ENCODE measurements at regions not wholly inside any gene's neighbourhood (a gene's known extent, or its start where the extent isn't known, plus 50 kb on each side); places are given as distances from the start of the nearest gene placed in this dataset.

DNA sequence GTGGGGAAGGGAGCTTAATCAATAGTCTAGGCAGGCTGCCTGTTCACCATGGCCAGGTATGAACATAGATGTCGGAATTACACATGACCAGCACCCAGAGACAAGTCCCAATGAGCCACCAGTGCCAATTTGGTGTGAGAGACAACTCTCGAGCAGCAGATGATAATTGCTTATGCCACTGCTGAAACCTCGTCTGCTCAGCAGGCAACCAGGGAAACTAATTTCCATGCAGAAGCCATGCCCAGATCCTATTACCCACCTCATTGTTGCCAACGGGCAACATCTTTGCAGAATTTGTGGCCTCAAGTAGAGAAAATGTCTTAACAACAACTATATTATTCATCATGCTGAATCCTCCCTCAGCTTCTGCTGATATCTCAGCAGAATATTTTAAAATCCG is 84.9 kb downstream of the CGGBP1 start:
- no peak for FAIRE-seq
- TF ChIP-seq, protein P1, sequence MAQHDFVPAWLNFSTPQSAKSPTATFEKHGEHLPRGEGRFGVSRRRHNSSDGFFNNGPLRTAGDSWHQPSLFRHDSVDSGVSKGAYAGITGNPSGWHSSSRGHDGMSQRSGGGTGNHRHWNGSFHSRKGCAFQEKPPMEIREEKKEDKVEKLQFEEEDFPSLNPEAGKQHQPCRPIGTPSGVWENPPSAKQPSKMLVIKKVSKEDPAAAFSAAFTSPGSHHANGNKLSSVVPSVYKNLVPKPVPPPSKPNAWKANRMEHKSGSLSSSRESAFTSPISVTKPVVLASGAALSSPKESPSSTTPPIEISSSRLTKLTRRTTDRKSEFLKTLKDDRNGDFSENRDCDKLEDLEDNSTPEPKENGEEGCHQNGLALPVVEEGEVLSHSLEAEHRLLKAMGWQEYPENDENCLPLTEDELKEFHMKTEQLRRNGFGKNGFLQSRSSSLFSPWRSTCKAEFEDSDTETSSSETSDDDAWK (CRISPR knock-in tag; IDR thresholded peaks at IDR 0.05): no peak
- TF ChIP-seq ZNF772 (CRISPR knock-in tag; IDR thresholded peaks at IDR 0.05) (no peak), FOXM1 (CRISPR knock-in tag; IDR thresholded peaks at IDR 0.05) (no peak), ZNF251 (CRISPR knock-in tag; IDR thresholded peaks at IDR 0.05) (no peak), ZNF782 (CRISPR knock-in tag; IDR thresholded peaks at IDR 0.05; ENCODE audit: borderline replicate concordance) (no peak), ZC3H13 (CRISPR knock-in tag; IDR thresholded peaks at IDR 0.05) (no peak), ONECUT2 (CRISPR knock-in tag; IDR thresholded peaks at IDR 0.05) (no peak), ZEB1 (IDR thresholded peaks at IDR 0.05; ENCODE audit: insufficient replicate concordance, low read depth) (no peak), ZZZ3 (CRISPR knock-in tag; IDR thresholded peaks at IDR 0.05; ENCODE audit: borderline replicate concordance) (no peak), ZNF232 (CRISPR knock-in tag; IDR thresholded peaks at IDR 0.05; ENCODE audit: borderline replicate concordance) (no peak), GATA4 (IDR thresholded peaks at IDR 0.05; ENCODE audit: borderline replicate concordance, low read depth) (no peak)
- TF ChIP-seq, protein P2, sequence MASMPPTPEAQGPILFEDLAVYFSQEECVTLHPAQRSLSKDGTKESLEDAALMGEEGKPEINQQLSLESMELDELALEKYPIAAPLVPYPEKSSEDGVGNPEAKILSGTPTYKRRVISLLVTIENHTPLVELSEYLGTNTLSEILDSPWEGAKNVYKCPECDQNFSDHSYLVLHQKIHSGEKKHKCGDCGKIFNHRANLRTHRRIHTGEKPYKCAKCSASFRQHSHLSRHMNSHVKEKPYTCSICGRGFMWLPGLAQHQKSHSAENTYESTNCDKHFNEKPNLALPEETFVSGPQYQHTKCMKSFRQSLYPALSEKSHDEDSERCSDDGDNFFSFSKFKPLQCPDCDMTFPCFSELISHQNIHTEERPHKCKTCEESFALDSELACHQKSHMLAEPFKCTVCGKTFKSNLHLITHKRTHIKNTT (CRISPR knock-in tag; IDR thresholded peaks at IDR 0.05): no peak
- TF ChIP-seq, protein P3, sequence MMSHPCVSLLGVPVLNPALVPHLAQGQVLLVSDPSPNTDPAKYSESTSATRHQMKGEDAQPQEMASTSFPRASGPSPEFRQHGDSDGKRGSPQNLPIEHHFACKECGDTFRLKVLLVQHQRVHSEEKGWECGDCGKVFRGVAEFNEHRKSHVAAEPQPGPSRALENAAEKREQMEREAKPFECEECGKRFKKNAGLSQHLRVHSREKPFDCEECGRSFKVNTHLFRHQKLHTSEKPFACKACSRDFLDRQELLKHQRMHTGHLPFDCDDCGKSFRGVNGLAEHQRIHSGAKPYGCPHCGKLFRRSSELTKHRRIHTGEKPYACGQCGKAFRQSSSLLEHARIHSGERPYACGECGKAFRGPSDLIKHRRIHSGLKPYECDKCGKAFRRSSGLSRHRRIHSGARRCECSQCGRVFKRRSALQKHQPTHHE (CRISPR knock-in tag; IDR thresholded peaks at IDR 0.05; ENCODE audit: borderline replicate concordance): no peak
- TF ChIP-seq, protein P4, sequence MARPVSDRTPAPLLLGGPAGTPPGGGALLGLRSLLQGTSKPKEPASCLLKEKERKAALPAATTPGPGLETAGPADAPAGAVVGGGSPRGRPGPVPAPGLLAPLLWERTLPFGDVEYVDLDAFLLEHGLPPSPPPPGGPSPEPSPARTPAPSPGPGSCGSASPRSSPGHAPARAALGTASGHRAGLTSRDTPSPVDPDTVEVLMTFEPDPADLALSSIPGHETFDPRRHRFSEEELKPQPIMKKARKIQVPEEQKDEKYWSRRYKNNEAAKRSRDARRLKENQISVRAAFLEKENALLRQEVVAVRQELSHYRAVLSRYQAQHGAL (CRISPR knock-in tag; IDR thresholded peaks at IDR 0.05; ENCODE audit: not compliant biosample characterization): no peak
- in situ Hi-C loops (cut with HindIII; ENCODE audit: extremely low pct_ligation_motif_present, low pct_unique_long_range_greater_than_20kb): no loop called here

More for the DNA sequence above, 84.9 kb downstream of the CGGBP1 start:
- no peak overlapping the region for H3K4me2 ChIP-seq (ENCODE audit: low read depth, low read length)
- no peaks in the 10 kb centered on the region for H3K79me2 ChIP-seq (ENCODE audit: insufficient read depth, low read length)
- WGBS (ENCODE audit: low lambda C conversion rate): 3% methylated on average over 4 of the region's 5 CpGs
- H3K27ac ChIP-seq (ENCODE audit: extremely low read length, insufficient read depth, low read length): no peak overlapping the region
- H3K36me3 ChIP-seq (replicated peaks in 1 of 2; ENCODE audit: control insufficient read depth in 1 of 2, insufficient read depth in 2 of 2, low read length in 2 of 2): no peaks in the 10 kb centered on the region
- no TSS peak for BruUV-seq (replicated peaks)
- no peaks in the 10 kb centered on the region for H4K20me1 ChIP-seq (ENCODE audit: insufficient read depth, low read length)
- no peak overlapping the region for H3K9ac ChIP-seq (ENCODE audit: insufficient read depth, low read depth, low read length)
- no peak overlapping the region for H2AFZ ChIP-seq (ENCODE audit: low read length)
- ATAC-seq (no peak), DNase-seq (ENCODE audit: low spot score) (no peak)
- no peak overlapping the region for H3K4me3 ChIP-seq (replicated peaks in 1 of 3; ENCODE audit: insufficient read depth in 1 of 3, low read depth in 2 of 3, low read length in 3 of 3)
- intact Hi-C loops (cut with micrococcal nuclease; ENCODE audit: unreplicated experiment): no loop called here
- ChIA-PET POLR2A (no interaction called here), CTCF (ENCODE audit: low intra/inter-chr PET ratio, low total read pairs) (no interaction called here)
- peaks cover 2% of the 10 kb centered on the region; the same call in 1 of the 2 replicates for H3K9me3 ChIP-seq (ENCODE audit: low read length)
- no peaks in the 10 kb centered on the region for H3K4me1 ChIP-seq (ENCODE audit: insufficient read depth, low read length)
- H3K27me3 ChIP-seq (ENCODE audit: control insufficient read depth in 1 of 2, insufficient read depth in 2 of 2, low read length in 2 of 2): no peaks in the 10 kb centered on the region; a peak in 1 of 5 replicates

Measured in HepG2 (cell line).